ENCODE measurements at regions not wholly inside any gene's neighbourhood (a gene's known extent, or its start where the extent isn't known, plus 50 kb on each side); places are given as distances from the start of the nearest gene placed in this dataset.

GRCh38 chr2:192469612-192470011, 274.9 kb upstream of the TMEFF2 start:
- H3K4me3 ChIP-seq (ENCODE audit: low read depth, low read length), result no peak overlapping the region
- no peak for TF ChIP-seq CTCF (conservative IDR thresholded peaks at IDR 0.05; ENCODE audit: low read depth, low read length)
- DNase-seq (ENCODE audit: low read depth), result no peak

GRCh38 chr2:192467953-192468660, 273.4 kb upstream of the TMEFF2 start:
- no peak overlapping the region for H3K4me3 ChIP-seq (ENCODE audit: low read depth, low read length)
- TF ChIP-seq CTCF (conservative IDR thresholded peaks at IDR 0.05; ENCODE audit: low read depth, low read length), result no peak
- DNase-seq (ENCODE audit: low read depth), result no peak

- H3K4me3 ChIP-seq (ENCODE audit: low read depth, low read length), result no peak overlapping the region
- DNase-seq (ENCODE audit: low read depth), result no peak
- TF ChIP-seq CTCF (conservative IDR thresholded peaks at IDR 0.05; ENCODE audit: low read depth, low read length), result no peak
Measured at GRCh38 chr2:192465141-192465540, 270.4 kb upstream of the TMEFF2 start.

GRCh38 chr2:192459422-192459821, 264.7 kb upstream of the TMEFF2 start:
- H3K4me3 ChIP-seq (ENCODE audit: low read depth, low read length), result no peak overlapping the region
- no peak for DNase-seq (ENCODE audit: low read depth)
- TF ChIP-seq CTCF (conservative IDR thresholded peaks at IDR 0.05; ENCODE audit: low read depth, low read length), result no peak

GRCh38 chr2:192448881-192449280, 254.1 kb upstream of the TMEFF2 start:
- TF ChIP-seq CTCF (conservative IDR thresholded peaks at IDR 0.05; ENCODE audit: low read depth, low read length), result no peak
- no peak for DNase-seq (ENCODE audit: low read depth)

GRCh38 chr2:192444286-192444838, 249.6 kb upstream of the TMEFF2 start:
- no peak for DNase-seq (ENCODE audit: low read depth)
- H3K4me3 ChIP-seq (ENCODE audit: low read depth, low read length), result no peak overlapping the region
- TF ChIP-seq CTCF (conservative IDR thresholded peaks at IDR 0.05; ENCODE audit: low read depth, low read length), result no peak

More at GRCh38 chr2:192448881-192449280, 254.1 kb upstream of the TMEFF2 start:
- H3K4me3 ChIP-seq (ENCODE audit: low read depth, low read length), result no peak overlapping the region

GRCh38 chr2:192443831-192444230, 249.1 kb upstream of the TMEFF2 start:
- TF ChIP-seq CTCF (conservative IDR thresholded peaks at IDR 0.05; ENCODE audit: low read depth, low read length), result no peak
- no peak for DNase-seq (ENCODE audit: low read depth)
- no peak overlapping the region for H3K4me3 ChIP-seq (ENCODE audit: low read depth, low read length)

Data from choroid plexus epithelial cell (primary cell).